Glomerular visceral epithelial cell (primary cell): ENCODE measurements at regions not wholly inside any gene's neighbourhood (a gene's known extent, or its start where the extent isn't known, plus 50 kb on each side); places are given as distances from the start of the nearest gene placed in this dataset.

ENCODE experiments used
- DNase-seq: peaks from one replicate; pipeline ENCODE4 v3.0.0-alpha.2; 2016; ENCODE audit errors: extremely low spot score

GRCh38 chr20:60064554-60065196, 106.5 kb downstream of the CDH26 start:
- no peak for DNase-seq

- DNase-seq = no peak
Observed at GRCh38 chr20:60065741-60066437, 107.7 kb downstream of the CDH26 start.

- DNase-seq = no peak
Observed at GRCh38 chr20:60066438-60066823, 108.2 kb downstream of the CDH26 start.

GRCh38 chr20:60068509-60068908, 110.3 kb downstream of the CDH26 start:
- DNase-seq = no peak

GRCh38 chr20:60069656-60070055, 111.4 kb downstream of the CDH26 start:
- DNase-seq = no peak

- no peak for DNase-seq
Observed at GRCh38 chr20:60070791-60071190, 112.6 kb downstream of the CDH26 start.

GRCh38 chr20:60071965-60072364, 113.7 kb downstream of the CDH26 start:
- DNase-seq = no peak

GRCh38 chr20:60073086-60073485, 114.9 kb downstream of the CDH26 start:
- no peak for DNase-seq

GRCh38 chr20:60073504-60073903, 115.3 kb downstream of the CDH26 start:
- DNase-seq = no peak

- DNase-seq = no peak
Observed at GRCh38 chr20:60074276-60074675, 116.1 kb downstream of the CDH26 start.

- no peak for DNase-seq
Observed at GRCh38 chr20:60078351-60079250, 120.4 kb downstream of the CDH26 start.

- DNase-seq = no peak
Observed at GRCh38 chr20:60080401-60080800, 122.2 kb downstream of the CDH26 start.

GRCh38 chr20:60085551-60086132, 127.4 kb downstream of the CDH26 start:
- DNase-seq = no peak

GRCh38 chr20:60086821-60087562, 128.8 kb downstream of the CDH26 start:
- no peak for DNase-seq

- no peak for DNase-seq
Observed at GRCh38 chr20:60087563-60088105, 129.4 kb downstream of the CDH26 start.

- DNase-seq = no peak
Observed at GRCh38 chr20:60088236-60088635, 130.0 kb downstream of the CDH26 start.

- DNase-seq = no peak
Observed at GRCh38 chr20:60090631-60091030, 132.4 kb downstream of the CDH26 start.

GRCh38 chr20:60091305-60091704, 133.1 kb downstream of the CDH26 start:
- no peak for DNase-seq

- DNase-seq = no peak
Observed at GRCh38 chr20:60091861-60092260, 133.6 kb downstream of the CDH26 start.

GRCh38 chr20:60092729-60093128, 134.5 kb downstream of the CDH26 start:
- no peak for DNase-seq

GRCh38 chr20:60095456-60095855, 137.2 kb downstream of the CDH26 start:
- DNase-seq = no peak
